ENCODE measurements at regions not wholly inside any gene's neighbourhood (a gene's known extent, or its start where the extent isn't known, plus 50 kb on each side); places are given as distances from the start of the nearest gene placed in this dataset.

GRCh38 chr1:221606256-221606655 lies 135.6 kb downstream of the DUSP10 start:
- H3K27me3 Mint-ChIP-seq (ENCODE audit: insufficient read depth): no peaks in the 10 kb centered on the region
- Histone ChIP-seq H3K4me3 (ENCODE audit: low read length) (peak overlapping the region; percentile 28), H3K36me3 (ENCODE audit: control insufficient read depth, insufficient read depth, low read length) (no peaks in the 10 kb centered on the region), H3K4me1 (ENCODE audit: control insufficient read depth, insufficient read depth, low read length) (peaks cover 6% of the 10 kb centered on the region), H3K9ac (ENCODE audit: extremely low read depth, low read length, poor library complexity, severe bottlenecking) (no peak overlapping the region), H3K9me3 (ENCODE audit: control insufficient read depth, low read length) (peaks cover 11% of the 10 kb centered on the region), H3K27me3 (ENCODE audit: control insufficient read depth, insufficient read depth, low read length, poor library complexity, severe bottlenecking) (no peaks in the 10 kb centered on the region), H3K27ac (ENCODE audit: low read depth, low read length) (no peak overlapping the region)
- H3K36me3 Mint-ChIP-seq (ENCODE audit: low read depth): no peaks in the 10 kb centered on the region
- TF ChIP-seq, protein P1, sequence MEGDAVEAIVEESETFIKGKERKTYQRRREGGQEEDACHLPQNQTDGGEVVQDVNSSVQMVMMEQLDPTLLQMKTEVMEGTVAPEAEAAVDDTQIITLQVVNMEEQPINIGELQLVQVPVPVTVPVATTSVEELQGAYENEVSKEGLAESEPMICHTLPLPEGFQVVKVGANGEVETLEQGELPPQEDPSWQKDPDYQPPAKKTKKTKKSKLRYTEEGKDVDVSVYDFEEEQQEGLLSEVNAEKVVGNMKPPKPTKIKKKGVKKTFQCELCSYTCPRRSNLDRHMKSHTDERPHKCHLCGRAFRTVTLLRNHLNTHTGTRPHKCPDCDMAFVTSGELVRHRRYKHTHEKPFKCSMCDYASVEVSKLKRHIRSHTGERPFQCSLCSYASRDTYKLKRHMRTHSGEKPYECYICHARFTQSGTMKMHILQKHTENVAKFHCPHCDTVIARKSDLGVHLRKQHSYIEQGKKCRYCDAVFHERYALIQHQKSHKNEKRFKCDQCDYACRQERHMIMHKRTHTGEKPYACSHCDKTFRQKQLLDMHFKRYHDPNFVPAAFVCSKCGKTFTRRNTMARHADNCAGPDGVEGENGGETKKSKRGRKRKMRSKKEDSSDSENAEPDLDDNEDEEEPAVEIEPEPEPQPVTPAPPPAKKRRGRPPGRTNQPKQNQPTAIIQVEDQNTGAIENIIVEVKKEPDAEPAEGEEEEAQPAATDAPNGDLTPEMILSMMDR (conservative IDR thresholded peaks at IDR 0.05): no peak
- no peak overlapping the region for H3K27ac Mint-ChIP-seq
- no peak for DNase-seq
- peaks cover 12% of the 10 kb centered on the region for H3K4me1 Mint-ChIP-seq
- peaks cover 15% of the 10 kb centered on the region for H3K9me3 Mint-ChIP-seq
- 89 to 100% methylated on average over 3 to 4 of the region's 4 CpGs for WGBS, 2 experiments (ENCODE audit: insufficient coverage in 1 of 2, insufficient read length in 1 of 2)
- H3K4me3 Mint-ChIP-seq: no peak overlapping the region

DNA sequence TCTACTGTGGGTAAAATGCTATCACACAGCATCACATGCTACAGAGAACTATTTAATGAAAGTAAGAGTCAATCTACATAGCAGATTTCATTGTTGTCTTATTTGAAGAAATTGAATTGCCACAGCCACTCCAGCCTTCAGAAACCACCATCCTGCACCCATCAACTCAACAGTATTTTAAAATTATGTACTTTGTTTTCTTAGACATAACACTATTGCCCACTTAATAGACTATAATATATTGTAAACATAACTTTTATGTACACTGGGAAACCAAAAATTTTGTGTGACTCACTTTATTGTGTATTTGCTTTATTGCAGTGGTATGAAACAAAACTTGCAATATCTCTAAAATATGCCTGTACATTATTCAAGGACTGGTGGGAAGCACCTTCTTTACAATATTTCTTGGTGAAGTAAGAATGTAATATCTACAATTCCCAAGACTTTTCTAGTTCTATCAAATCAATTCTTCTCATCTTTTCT lies 133.0 kb downstream of the DUSP10 start:
- Histone ChIP-seq H3K27me3 (ENCODE audit: control insufficient read depth, insufficient read depth, low read length, poor library complexity, severe bottlenecking) (no peaks in the 10 kb centered on the region), H3K4me3 (ENCODE audit: low read length) (no peak overlapping the region), H3K36me3 (ENCODE audit: control insufficient read depth, insufficient read depth, low read length) (no peaks in the 10 kb centered on the region), H3K27ac (ENCODE audit: low read depth, low read length) (no peak overlapping the region), H3K9ac (ENCODE audit: extremely low read depth, low read length, poor library complexity, severe bottlenecking) (no peak overlapping the region), H3K9me3 (ENCODE audit: control insufficient read depth, low read length) (peaks cover 15% of the 10 kb centered on the region), H3K4me1 (ENCODE audit: control insufficient read depth, insufficient read depth, low read length) (peaks cover 13% of the 10 kb centered on the region)
- no peak for DNase-seq
- no peaks in the 10 kb centered on the region for H3K36me3 Mint-ChIP-seq (ENCODE audit: low read depth)
- peaks cover 25% of the 10 kb centered on the region for H3K4me1 Mint-ChIP-seq
- H3K4me3 Mint-ChIP-seq: no peak overlapping the region
- TF ChIP-seq, protein P1 (conservative IDR thresholded peaks at IDR 0.05): no peak
- peaks cover 15% of the 10 kb centered on the region for H3K9me3 Mint-ChIP-seq
- H3K27ac Mint-ChIP-seq: no peak overlapping the region
- no peaks in the 10 kb centered on the region for H3K27me3 Mint-ChIP-seq (ENCODE audit: insufficient read depth)

DNA sequence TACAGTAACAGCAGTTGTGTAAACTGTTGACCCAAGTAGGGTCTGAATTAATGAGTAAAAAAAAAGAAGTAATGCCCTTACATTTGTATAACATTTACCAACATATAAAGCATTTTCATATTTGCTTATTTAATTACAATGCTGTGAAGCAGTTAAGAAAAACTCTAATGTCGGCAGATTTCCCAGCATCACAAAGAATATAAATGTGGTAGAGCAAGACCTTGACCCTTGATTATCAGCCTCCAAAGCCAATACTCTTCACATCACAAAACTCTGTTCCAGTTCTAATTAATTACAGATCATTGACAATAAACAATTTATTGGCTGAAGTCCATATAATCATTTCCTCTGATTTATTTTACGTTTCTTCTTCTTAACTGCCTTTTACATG lies 130.2 kb downstream of the DUSP10 start:
- Mint-ChIP-seq H3K4me1 (peaks cover 13% of the 10 kb centered on the region), H3K9me3 (peaks cover 12% of the 10 kb centered on the region), H3K27me3 (ENCODE audit: insufficient read depth) (no peaks in the 10 kb centered on the region), H3K27ac (no peak overlapping the region), H3K36me3 (ENCODE audit: low read depth) (no peaks in the 10 kb centered on the region), H3K4me3 (no peak overlapping the region)
- H3K9me3 ChIP-seq (ENCODE audit: control insufficient read depth, low read length): peaks cover 17% of the 10 kb centered on the region
- H3K4me3 ChIP-seq (ENCODE audit: low read length): peak overlapping the region; percentile 31
- no peaks in the 10 kb centered on the region for H3K27me3 ChIP-seq (ENCODE audit: control insufficient read depth, insufficient read depth, low read length, poor library complexity, severe bottlenecking)
- DNase-seq: no peak
- peaks cover 8% of the 10 kb centered on the region for H3K4me1 ChIP-seq (ENCODE audit: control insufficient read depth, insufficient read depth, low read length)
- no peak overlapping the region for H3K9ac ChIP-seq (ENCODE audit: extremely low read depth, low read length, poor library complexity, severe bottlenecking)
- H3K36me3 ChIP-seq (ENCODE audit: control insufficient read depth, insufficient read depth, low read length): no peaks in the 10 kb centered on the region
- H3K27ac ChIP-seq (ENCODE audit: low read depth, low read length): no peak overlapping the region
- WGBS, 2 experiments (ENCODE audit: insufficient coverage in 1 of 2, insufficient read length in 1 of 2): 62 to 83% methylated on average over 1 to 2 of the region's 2 CpGs
- TF ChIP-seq, protein P1 (conservative IDR thresholded peaks at IDR 0.05): no peak
